Dedifferentiated amniotic fluid mesenchymal stem cell (primary cell): ENCODE measurements at regions not wholly inside any gene's neighbourhood (a gene's known extent, or its start where the extent isn't known, plus 50 kb on each side); places are given as distances from the start of the nearest gene placed in this dataset.

Experiments
- DNase-seq: peaks from one replicate; pipeline ENCODE4 v3.0.0-alpha.2; 2016; ENCODE audit errors: extremely low spot score

DNA sequence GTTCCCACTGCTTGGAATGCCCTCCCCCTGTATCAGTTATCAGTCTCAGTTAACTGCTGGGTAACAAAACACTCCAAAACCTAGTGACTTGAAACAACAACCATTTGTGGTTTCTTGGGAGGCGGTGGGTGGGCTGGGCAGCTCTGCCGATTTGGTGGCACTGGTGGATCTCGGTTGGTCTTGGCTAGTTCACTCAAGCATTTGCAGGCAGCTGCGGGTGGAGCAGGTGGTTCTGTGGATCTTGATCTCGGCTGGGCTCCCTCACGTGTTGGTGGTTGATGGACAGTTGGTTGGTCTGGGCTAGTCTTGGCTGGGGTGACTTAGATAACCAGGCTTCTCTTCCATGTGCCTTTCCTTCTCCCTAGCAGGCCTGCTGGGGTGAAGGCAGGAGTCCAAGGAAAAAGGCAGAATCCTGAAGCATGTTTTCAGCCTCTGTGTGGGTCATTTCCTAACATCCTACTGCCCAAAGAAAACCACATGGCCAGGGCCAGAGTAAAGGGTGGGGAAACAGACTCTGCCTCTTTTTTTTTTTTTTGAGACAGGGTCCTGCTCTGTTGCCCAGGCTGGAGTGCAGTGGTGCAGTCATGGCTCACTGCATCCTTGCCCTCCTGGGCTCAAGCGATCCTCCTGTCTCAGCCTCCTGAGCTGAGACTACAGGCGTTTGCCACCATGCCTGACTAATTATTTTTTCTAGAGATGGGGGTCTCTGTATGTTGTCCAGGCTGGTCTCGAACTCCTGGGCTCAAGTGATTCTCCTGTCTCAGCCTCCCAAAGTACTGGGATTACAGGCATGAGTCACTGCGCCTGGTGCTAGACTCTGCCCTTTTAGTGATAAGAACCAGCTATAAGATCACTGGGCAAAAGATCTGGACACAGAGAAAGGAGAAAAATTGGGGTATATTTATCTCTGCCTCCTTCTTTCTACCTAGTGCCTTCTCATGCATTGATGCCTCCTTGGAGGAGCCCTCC lies 183.7 kb downstream of the RGS3 start:
- DNase-seq = no peak

DNA sequence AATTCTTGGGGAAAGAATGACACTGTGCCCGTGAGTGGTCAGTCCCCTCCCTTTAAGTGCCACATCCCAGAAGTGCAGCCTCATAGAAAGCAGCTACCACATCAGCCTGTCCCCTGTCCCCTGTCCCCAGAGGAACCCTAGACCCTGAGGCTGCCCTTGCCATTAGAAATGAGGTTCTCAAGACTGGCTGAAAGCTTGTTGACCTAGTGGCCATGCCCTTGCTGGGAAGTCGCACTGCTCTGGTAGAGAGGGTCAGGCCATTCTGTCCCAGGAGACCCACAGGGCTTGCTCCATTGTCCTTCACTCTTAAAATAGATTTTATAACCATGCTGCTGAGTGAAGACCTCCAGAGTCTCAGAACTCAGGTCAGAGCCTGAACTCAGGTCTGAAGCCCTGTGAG lies 184.5 kb downstream of the RGS3 start:
- DNase-seq = no peak

DNA sequence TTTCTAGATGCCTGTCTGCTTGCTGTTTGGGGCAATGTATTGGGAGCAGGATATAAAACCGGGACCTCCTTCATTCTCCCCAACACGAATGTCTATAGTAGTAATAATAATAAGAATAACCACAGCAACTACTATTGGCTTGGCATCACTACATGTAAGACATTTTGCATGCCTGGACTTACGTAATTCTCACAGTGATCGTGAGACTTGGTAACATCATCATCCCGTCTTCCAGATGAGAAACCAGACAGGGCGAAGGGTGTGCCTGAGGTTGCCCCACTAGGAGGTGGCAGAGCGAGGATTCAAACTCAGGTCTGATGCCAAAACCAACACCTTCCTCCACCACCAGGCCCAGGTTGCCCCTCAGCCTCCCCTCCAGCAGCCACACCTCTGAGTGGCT lies 185.1 kb downstream of the RGS3 start:
- DNase-seq = no peak

DNA sequence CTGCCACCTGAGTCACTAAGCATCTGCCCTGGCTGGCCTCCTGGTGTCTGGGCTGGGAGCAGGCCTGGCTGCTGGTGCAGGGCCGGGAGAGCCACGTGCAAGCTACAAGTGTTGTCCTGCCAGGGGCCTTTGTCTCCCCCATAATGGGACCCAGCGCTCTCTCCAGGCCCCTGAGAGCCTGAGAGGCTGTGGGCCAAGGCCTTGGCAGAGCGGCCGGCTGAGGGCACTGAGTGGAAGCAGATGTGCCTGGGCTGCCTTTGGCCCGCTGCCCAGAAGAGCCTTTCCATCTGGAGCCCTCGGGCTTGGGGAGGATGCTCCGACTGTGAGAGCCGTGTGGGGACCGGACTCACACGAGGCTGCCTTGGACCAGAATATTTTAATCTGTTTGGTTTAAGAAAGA lies 185.5 kb downstream of the RGS3 start:
- peak; percentile 72 for DNase-seq

DNA sequence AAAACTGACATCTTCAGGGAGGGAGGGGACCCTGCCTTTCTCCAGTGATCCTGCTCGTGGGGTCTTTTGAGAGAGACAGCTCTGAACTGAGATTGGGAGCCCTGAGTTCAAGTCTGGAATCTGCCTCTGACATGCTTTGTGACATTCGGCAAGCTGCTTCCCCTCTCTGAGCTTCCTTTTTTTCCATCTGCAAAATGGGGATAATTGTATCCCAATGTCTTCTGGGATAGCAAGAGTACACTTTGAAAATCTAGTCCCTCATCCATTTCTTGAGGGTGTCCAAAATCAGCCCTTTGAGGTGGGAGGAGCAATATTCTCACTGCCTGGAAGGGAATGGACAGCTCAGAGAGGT lies 186.3 kb downstream of the RGS3 start:
- no peak for DNase-seq

DNA sequence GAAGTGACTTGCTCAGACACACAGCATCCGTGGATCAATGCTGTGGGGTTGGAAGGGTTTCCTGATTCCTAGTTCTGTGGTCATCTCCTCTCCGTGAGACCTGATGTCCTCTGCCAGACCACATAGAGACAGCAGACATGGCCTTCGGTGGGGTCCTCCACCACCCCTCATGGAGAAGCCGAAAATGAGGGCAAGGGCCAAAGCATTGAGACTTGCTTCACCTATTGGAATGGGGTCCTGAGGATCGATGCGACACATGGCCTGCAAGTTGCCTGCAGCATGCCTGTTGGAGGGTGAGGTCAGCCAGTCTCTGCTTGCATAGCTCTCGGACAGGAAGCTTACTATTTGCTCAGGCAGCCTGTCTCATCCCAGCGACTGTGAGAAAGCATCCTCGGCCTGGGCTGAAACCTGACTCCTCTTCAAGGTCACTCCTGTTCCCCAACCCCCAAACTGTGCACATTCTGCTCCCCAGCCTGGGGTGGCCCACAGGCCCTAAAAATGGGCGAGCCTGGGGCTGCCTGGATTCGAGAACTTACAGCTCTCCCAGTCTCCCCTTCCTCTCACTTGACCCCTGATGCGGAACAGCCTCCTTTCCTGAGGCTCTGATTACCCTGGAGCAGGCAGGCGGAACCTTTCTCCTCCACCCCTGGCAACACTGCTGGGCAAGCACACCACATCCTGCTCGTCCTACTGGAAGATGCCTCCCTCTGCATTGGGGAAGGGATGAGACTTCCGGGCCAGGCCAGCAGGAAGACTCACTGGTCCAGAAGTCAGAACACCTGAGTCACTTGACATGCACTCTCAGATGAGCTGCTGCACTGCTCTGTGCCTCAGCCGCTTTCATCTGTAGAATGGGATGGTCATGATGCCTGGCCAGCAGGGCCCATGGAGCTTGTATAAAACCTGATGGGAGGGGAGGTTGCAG lies 186.9 kb downstream of the RGS3 start:
- peak; percentile 22 for DNase-seq

DNA sequence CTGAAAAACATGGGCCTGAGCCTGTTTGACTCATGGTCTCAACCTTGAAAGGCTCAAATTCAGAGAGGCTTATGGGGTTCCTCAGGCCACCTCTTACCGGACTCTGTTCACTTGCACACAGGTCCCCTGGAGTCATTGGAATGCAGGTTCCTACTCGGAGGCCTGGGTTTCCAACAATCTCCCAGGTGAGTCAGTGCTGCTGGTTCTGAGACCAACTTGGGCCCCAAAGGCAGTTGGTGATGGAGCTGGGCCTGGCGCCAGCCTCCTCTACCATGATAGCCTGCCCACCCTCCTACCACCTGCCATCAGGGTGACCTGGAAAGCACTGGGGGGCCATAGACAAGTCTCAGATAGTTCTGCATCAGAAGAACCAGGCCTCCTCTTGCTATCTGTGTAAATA lies 188.4 kb downstream of the RGS3 start:
- DNase-seq = no peak

DNA sequence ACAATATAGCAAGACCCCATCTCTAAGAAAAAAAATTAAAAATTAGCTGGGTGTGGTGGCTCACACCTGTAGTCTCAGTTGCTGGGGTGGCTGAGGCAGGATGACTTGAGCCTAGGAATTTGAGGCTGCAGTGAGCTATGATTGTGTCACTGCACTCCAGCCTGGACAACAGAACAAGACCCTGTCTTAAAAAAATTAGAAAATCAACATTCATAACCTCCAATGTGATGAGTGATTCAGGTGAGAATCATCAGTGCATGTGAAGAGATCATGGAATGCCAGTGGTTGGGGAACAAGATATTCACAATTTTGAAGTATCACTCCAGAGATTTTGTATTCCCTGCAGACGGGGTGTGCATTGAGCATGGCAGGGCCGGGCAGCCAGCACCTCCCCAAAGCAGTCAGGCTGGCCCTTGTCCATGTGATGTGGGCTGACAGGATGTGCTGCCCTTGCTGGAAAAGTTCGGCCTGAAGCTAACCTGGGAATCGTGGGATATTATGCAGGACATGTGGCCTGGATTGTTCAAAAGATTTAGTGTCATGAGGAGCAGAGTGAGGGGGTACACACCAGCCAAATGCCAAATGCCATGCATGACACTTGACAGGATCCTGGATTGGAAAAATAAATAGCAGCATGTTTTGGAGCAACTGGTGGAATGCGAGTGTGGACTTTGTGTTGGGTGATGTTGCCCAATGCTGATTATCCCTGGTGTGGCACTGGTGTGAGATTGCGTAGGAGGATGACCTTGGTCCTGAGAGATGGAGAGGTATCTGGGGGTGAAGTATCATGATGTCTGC lies 189.0 kb downstream of the RGS3 start:
- DNase-seq = no peak

DNA sequence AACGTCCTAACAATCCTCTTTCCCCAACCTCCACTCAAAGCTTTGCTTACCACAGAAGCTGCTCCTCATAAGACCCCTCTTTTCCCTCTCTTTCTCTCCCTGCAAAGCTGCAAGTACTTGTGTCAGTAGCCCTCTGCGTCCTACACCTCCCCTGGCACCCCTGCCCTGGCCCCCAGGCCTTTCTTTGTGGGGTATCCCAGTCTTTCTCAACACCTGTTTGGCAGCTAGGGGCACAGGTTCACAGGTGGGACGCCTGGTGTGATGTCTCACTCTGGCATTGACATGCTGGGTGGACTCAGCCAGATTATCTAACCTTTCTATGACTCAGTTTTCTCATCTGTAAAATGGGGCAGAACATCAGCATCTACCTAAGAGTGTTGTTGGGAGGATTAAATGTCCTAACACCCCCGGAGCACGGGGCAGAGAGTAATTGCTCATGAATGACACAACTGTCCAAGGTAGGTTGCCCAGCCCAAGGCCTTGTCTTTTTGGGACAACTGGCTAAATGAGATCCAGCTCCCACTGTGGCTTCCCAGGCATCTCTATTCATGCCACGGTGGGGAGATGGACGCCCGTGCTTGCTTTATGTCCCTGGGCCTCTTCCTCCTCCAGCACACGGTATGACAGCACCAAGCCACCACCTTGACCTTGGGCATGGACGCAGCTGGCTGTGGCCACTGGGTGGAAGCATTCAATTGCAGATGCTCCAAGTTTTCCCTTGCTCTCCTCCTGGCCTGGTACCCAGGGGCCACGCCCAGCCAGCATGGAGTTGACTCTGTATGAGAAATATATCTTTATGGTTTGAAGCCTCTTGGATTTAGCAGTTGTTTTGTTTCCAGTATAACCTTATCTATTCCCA lies 190.4 kb downstream of the RGS3 start:
- no peak for DNase-seq

DNA sequence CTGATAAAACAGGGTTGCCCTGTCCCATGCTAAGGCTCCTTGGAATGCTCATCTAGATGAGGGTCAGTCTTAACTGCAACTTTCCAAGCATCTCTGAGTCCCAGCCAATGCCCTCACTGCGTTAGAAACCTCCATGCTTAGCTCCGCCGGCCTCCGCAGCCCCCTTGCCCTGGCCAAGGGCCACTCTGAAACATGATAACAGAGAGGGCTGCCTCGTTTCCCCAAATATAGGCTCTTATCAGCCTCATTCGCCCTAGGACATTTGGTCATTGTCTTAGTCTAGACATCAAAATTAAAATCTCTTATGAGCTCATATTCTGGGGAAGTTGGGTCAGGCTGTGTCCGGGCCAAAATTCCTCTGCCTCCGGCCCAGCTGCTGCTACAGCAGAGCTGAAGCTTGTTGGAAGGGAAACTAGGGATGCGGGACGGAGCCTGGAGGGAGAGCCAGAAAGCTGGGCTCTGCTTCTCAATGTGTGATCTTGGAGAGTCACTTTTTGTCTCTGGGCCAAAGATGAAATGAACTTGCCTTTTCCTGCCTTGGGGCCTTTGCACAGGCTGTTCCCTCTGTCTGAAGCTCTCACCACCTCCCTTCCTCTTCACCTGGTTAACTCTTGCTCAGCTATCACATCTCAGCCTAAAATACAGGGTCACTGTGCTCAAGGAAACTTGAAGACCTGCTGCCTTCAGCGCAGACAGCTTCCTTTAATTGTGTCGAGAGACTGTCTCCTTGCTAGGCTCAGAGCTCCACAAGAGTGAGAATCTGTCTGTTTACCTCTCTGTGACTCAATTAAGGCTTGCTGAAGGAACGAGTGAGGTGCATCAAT lies 191.3 kb downstream of the RGS3 start:
- DNase-seq = no peak

DNA sequence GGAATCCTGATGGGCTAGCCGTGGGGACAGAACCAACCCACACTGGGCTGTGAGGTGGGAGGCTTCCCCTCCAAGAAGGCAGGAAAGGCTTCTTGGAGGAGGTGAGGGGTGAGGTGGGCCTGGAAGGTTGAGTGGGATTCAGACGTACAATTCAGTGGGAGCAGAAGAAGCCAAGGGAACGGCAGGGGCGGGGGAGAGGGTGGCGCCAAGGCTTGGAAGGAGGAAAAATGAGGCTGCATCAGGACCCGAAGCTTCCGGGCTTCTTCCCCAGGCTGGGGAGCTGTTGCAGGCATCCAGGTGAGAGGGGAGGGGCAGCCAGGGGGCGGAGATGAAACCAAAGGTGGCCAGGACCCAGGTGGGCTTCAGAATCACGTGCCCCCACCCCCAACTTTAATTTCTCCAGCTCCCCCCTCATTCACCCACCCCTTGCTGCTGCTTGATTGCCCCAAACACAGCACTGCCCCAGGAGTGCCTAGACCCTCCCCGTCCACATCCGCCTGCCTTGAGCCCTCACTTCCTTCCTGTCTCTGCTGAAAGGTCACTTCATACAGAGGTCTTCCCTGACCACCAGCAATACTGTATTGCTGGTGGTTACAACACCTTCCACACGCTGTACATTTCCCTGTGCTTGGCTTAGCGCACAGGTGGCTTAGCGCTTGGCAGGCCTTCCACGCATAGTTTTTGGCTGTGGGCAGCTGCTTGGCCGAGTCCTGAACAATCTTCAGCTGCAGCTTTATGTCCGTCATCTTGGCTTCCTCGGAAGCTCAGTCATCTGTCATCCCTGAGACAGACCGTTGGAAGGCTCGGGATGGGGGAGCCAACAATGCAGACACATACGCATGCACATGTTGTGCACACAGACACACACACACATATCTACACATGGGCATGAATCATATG lies 193.5 kb downstream of the RGS3 start:
- no peak for DNase-seq

DNA sequence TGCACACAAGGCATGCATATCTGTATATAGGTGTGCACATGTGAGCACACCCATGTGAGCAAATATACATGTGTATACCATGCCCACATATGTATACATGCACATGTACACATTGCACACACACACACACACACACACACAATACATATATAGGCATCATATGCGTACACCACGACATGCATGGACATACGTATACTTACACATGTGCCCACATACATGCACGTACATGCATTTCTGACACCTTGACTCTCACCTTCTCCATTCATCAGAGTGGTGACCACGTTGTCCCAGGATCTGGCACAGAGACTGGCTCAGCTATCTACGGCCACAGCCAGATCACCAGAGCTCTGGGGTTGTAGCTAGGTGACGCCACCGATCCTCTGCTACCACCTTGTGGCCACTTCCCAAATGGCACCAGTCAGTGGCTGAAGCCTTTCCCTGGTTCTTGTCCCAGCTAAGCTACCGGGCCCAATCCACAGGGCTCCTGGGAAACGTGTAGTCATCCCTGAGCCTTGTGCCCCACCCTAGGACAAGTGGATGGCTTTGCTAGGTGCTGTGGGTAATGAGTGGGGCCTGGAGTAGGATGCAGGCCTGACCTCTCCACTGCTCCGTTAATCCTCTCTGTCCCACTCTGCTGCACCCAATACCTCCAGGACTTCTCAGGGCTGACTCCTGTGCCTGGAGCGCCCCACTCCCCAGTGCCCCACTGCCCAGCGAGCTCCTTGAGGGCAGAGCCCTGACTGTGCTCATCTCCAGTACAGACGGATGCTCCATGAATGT lies 194.4 kb downstream of the RGS3 start:
- peak; percentile 81 for DNase-seq

DNA sequence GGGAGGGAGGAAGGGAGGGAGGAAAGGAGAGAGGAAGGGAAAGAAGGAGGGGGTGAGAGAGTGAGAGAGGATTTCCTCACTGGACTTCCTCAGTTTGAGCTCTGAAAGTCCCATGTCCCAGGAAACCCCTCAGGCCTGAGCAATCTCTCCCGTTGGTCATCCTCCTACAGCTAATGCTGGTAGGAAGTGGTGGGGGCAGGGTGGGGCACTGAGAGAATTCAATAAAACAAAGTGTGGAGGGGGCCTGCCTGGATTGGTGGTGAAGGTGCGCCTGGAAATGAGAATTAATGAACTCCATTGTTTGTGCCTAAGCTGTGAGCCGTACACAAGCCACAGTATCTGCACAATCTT lies 195.0 kb downstream of the RGS3 start:
- no peak for DNase-seq

DNA sequence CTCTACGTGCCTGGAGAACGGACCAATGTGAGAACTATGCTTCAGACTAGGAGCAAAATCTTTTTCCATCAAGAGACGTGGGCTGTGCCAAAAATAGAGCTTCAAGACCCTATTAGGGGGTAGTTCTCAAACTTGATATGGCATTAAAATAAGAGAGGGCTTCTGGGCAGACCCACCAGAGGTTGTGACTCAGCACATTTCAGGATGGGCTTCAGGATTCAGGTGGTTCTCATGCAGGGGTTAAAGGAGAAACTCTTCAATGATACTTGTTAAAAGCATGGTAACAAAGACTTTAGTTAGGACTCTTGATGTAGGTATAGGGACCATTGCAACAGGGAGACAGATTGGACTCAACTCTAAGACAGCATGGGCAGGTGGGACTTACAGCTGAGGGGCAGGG lies 195.5 kb downstream of the RGS3 start:
- no peak for DNase-seq

DNA sequence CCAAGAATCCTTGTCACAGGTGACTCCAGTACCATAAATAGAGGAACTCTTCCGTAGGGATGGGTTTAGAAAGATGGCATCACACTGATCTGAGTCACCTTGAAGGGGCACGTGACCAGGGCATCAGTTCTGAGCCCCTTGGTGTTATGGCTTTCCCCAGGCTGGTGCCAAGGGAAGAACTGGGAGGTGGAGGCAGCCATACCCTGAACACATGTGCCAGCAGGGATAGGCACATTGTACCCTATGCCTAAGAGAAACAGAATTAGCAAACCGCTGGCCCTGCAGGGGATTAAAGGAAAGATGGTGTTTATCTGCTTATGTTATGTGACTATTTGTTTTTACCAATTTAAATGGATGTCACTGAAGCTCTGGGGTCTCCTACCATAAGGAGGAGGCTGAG lies 196.2 kb downstream of the RGS3 start:
- no peak for DNase-seq

DNA sequence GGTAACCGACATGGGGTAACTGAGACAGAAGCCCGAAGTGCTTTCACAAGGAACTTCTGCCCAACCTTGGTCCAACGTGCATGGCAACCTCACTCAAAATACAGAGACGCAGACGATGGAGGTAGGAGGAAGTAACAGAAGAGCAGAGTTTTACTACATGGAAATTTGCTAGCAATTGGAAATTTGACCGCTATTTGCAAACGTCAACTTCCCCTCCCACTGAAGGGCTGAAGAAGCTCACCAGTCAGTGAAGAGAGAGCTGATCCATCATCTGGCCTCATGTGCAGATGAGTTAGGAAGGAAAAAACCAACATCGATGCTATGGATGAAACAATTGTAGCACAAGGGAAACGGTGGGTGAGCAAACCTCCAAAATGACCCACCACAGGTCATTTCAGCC lies 196.7 kb downstream of the RGS3 start:
- DNase-seq = no peak

DNA sequence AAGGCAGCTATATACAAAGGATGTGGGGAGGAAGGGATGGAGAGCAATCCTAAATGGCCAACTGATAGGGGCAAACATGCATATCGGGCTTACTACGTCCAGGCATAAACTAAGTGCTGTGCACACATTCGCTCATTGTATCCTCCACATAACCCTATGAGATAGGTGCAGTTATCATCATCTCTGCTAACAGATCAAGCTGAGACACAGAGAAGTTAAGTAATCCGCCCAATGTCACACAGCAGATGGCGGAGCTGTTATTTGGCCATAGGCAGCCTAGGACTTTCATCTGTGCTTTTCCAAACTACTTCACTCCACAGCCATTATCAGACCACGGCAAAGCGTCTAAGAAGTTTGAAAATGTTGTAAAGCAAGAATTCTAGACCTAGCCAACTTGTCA lies 197.5 kb downstream of the RGS3 start:
- no peak for DNase-seq

DNA sequence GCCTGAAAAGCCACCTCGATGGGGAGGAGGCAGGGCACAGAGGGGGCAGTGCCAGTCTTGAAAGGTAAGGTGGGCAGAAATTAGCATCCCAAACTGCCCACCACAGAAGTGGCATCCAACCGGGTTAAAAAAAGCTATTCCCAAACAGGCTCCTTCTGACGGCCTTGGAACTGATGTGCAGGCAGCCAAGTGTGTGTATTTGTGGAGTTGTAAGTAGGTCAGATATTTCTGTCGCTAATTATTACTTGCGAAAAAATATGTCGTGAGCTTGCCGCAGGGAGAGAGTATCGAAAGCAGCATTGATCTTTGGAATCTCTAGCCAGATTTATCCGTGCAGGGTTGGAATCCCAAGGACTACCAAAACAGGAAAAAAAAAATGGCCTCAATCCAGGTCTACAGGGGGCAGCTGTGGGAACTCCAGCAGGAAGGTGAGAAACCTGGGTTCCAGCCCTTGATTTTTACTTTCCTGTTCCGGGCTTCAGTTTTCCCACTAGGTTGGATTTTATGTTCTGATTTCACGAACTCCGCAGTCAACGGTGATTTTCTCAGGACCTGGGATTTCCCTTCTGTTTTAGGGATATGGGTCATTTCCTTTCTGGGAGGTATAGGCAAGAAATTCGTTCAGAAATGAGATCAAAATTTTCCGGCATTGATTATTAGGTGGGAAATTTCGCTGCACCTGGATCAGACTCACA lies 200.8 kb downstream of the RGS3 start:
- no peak for DNase-seq
